ENCODE measurements at regions not wholly inside any gene's neighbourhood (a gene's known extent, or its start where the extent isn't known, plus 50 kb on each side); places are given as distances from the start of the nearest gene placed in this dataset.

- Histone ChIP-seq H3K27me3 (no peaks in the 10 kb centered on the region), H3K27ac (no peak overlapping the region), H3K4me1 (peaks cover 0 to 9% (median 0%) of the 10 kb centered on the region in 12 donors), H3K4me3 (no peak overlapping the region), H3K36me3 (no peaks in the 10 kb centered on the region), H3K9me3 (no peaks in the 10 kb centered on the region)
- DNase-seq (no peak), ATAC-seq (no peak)
- no peak for TF ChIP-seq CTCF (IDR thresholded peaks at IDR 0.05)
- no peak for TF ChIP-seq POLR2A (IDR thresholded peaks at IDR 0.05)
- intact Hi-C loops (cut with DNase I), result no loop called here
- 93 to 95% (median 93%) methylated on average over 2 of the region's 2 CpGs for WGBS, 4 donors
Observed at GRCh38 chr13:50615234-50615633, 228.3 kb downstream of the DLEU7 start.

GRCh38 chr13:50616101-50616500 lies 227.4 kb downstream of the DLEU7 start:
- no peak for DNase-seq
- Histone ChIP-seq H3K36me3 (no peaks in the 10 kb centered on the region), H3K4me1 (peaks cover 0 to 9% (median 0%) of the 10 kb centered on the region in 12 donors), H3K4me3 (no peak overlapping the region), H3K9me3 (no peaks in the 10 kb centered on the region), H3K27me3 (no peaks in the 10 kb centered on the region), H3K27ac (no peak overlapping the region)
- ATAC-seq, result no peak
- intact Hi-C loops (cut with DNase I), result no loop called here
- no peak for TF ChIP-seq CTCF (IDR thresholded peaks at IDR 0.05)
- no peak for TF ChIP-seq POLR2A (IDR thresholded peaks at IDR 0.05)
- WGBS, 4 donors, result 90 to 95% (median 93%) methylated on average over 2 of the region's 2 CpGs

GRCh38 chr13:50617134-50617721 lies 226.3 kb downstream of the DLEU7 start:
- DNase-seq (no peak), ATAC-seq (no peak)
- no peaks in the 10 kb centered on the region for H3K9me3 ChIP-seq
- H3K27ac ChIP-seq, result no peak overlapping the region
- H3K4me1 ChIP-seq, result peaks cover 0 to 9% (median 0%) of the 10 kb centered on the region in 12 donors
- TF ChIP-seq POLR2A (IDR thresholded peaks at IDR 0.05) (no peak), CTCF (IDR thresholded peaks at IDR 0.05) (no peak)
- no peaks in the 10 kb centered on the region for H3K36me3 ChIP-seq
- 93 to 96% (median 95%) methylated on average over 3 of the region's 3 CpGs for WGBS, 4 donors
- intact Hi-C loops (cut with DNase I), result no loop called here
- no peaks in the 10 kb centered on the region for H3K27me3 ChIP-seq
- H3K4me3 ChIP-seq, result no peak overlapping the region

GRCh38 chr13:50618206-50618605 lies 225.3 kb downstream of the DLEU7 start:
- ATAC-seq (no peak), DNase-seq (no peak)
- TF ChIP-seq POLR2A (IDR thresholded peaks at IDR 0.05) (no peak), CTCF (IDR thresholded peaks at IDR 0.05) (no peak)
- no peak overlapping the region for H3K4me3 ChIP-seq
- H3K4me1 ChIP-seq, result peaks cover 0 to 9% (median 0%) of the 10 kb centered on the region in 12 donors
- no peaks in the 10 kb centered on the region for H3K36me3 ChIP-seq
- no peaks in the 10 kb centered on the region for H3K27me3 ChIP-seq
- intact Hi-C loops (cut with DNase I), result no loop called here
- 95 to 98% (median 97%) methylated on average over 3 of the region's 3 CpGs for WGBS, 4 donors
- H3K9me3 ChIP-seq, result no peaks in the 10 kb centered on the region
- no peak overlapping the region for H3K27ac ChIP-seq

Measured in heart left ventricle (tissue), 16 donors.